Stomach (tissue), 4 donors: ENCODE measurements at regions not wholly inside any gene's neighbourhood (a gene's known extent, or its start where the extent isn't known, plus 50 kb on each side); places are given as distances from the start of the nearest gene placed in this dataset.

ENCODE experiments used
- POLR2AphosphoS5 ChIP-seq, 3 donors: sonication (generic); formaldehyde crosslinking; IDR thresholded peaks; one replicate each; pipeline ENCODE4 v1.6.1; 2016; ENCODE audit warnings: antibody characterized with exemption in 3 of 3
- TF ChIP-seq, protein P1 (sequence below), 7 experiments: fragments of 450-650 bp in 4 of 7; fragments of 200-600 bp in 3 of 7; sonication (generic) in 3 of 7; IDR thresholded peaks; one replicate each; pipeline ENCODE4 v1.5.1; 2016 to 2019; ENCODE audit warnings: antibody characterized with exemption in 7 of 7, control low read depth in 2 of 7, mild to moderate bottlenecking in 1 of 7

DNA sequence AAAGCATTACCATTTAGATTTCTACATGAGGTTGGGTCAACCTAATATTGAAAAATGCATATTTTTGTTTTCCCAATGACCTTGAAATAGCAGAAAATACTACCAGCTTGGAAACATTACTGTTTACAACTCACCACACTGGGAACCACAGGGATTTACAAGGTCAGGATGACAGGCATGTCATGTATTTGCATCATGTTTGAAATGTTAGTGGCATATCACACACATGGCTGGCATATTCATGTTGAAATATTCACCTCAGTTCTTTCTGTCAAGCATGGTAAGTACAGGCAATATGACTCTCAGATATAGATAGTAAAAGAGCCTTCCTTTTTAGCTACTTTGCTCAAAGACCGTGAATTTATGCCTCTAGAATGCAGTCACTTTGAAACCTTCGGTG is 593.5 kb downstream of the NOVA1 start:
- TF ChIP-seq, protein P1, sequence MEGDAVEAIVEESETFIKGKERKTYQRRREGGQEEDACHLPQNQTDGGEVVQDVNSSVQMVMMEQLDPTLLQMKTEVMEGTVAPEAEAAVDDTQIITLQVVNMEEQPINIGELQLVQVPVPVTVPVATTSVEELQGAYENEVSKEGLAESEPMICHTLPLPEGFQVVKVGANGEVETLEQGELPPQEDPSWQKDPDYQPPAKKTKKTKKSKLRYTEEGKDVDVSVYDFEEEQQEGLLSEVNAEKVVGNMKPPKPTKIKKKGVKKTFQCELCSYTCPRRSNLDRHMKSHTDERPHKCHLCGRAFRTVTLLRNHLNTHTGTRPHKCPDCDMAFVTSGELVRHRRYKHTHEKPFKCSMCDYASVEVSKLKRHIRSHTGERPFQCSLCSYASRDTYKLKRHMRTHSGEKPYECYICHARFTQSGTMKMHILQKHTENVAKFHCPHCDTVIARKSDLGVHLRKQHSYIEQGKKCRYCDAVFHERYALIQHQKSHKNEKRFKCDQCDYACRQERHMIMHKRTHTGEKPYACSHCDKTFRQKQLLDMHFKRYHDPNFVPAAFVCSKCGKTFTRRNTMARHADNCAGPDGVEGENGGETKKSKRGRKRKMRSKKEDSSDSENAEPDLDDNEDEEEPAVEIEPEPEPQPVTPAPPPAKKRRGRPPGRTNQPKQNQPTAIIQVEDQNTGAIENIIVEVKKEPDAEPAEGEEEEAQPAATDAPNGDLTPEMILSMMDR (IDR thresholded peaks at IDR 0.05), result no peak
- no peak for TF ChIP-seq POLR2AphosphoS5 (IDR thresholded peaks at IDR 0.05)
